ENCODE measurements at regions not wholly inside any gene's neighbourhood (a gene's known extent, or its start where the extent isn't known, plus 50 kb on each side); places are given as distances from the start of the nearest gene placed in this dataset.

DNA sequence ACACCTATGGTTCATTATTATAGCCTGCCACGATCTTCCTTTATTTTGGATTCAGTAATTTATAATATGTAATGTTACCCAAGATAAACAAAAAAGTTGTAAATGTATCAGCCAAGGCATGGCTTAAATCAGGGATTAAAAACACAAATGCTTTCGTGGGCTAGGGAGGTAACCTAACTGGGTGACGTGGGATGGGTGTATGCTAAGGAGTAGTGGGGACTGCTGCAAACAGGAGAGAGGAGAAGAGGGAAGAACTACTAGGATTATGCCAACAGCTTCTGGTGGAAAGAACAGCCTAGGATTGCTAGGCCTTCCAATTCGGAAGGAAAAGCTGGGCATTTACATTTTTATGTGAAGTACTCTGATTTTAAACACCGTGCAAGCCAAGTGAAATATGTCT, 244.8 kb upstream of the POU3F2 start:
- no peak overlapping the region for H3K27ac ChIP-seq (ENCODE audit: low read depth, low read length)
- DNase-seq (ENCODE audit: low read depth, low spot score) = no peak

DNA sequence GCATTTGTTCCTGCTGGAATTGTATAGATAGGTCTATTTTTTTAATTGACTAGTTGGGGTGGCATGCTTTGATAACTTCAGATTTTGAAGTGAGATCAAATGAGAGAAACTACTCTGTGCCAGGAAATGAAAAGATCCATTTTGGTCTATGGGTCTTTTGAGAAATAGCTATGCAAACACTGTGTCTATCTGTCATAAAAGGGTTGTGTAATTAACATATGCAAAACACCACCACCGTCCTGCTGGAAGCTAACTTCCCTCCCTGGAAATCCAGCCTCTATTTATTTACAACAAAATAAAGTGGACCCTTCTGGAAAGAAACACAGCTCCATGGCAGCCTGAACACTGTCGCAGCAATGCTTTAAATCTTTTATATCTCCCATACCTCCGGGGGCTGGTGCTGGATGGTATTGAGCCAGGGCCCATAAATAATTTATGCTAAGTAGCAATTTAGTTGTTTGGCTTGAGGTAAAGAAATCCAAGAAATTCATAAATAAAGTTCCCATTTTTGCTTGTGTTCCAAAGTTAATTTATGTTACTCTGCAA, 244.2 kb upstream of the POU3F2 start:
- ChIA-PET CTCF (no interaction called here), POLR2A (no interaction called here)
- Histone ChIP-seq H3K9me3 (ENCODE audit: control insufficient read depth, insufficient read depth, low read length) (no peaks in the 10 kb centered on the region), H3K27me3 (ENCODE audit: control insufficient read depth, insufficient read depth, low read length) (no peaks in the 10 kb centered on the region), H3K27ac (ENCODE audit: low read depth, low read length) (no peak overlapping the region), H3K4me3 (ENCODE audit: low read depth, low read length) (no peak overlapping the region)
- DNase-seq (ENCODE audit: low read depth, low spot score) = no peak
- TF ChIP-seq, protein P1, sequence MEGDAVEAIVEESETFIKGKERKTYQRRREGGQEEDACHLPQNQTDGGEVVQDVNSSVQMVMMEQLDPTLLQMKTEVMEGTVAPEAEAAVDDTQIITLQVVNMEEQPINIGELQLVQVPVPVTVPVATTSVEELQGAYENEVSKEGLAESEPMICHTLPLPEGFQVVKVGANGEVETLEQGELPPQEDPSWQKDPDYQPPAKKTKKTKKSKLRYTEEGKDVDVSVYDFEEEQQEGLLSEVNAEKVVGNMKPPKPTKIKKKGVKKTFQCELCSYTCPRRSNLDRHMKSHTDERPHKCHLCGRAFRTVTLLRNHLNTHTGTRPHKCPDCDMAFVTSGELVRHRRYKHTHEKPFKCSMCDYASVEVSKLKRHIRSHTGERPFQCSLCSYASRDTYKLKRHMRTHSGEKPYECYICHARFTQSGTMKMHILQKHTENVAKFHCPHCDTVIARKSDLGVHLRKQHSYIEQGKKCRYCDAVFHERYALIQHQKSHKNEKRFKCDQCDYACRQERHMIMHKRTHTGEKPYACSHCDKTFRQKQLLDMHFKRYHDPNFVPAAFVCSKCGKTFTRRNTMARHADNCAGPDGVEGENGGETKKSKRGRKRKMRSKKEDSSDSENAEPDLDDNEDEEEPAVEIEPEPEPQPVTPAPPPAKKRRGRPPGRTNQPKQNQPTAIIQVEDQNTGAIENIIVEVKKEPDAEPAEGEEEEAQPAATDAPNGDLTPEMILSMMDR (IDR thresholded peaks at IDR 0.05; ENCODE audit: low read depth, low read length) = no peak

More for the DNA sequence above, 244.8 kb upstream of the POU3F2 start:
- CTCF ChIA-PET = no interaction called here
- no peaks in the 10 kb centered on the region for H3K9me3 ChIP-seq (ENCODE audit: control insufficient read depth, insufficient read depth, low read length)
- POLR2A ChIA-PET = no interaction called here
- no peaks in the 10 kb centered on the region for H3K27me3 ChIP-seq (ENCODE audit: control insufficient read depth, insufficient read depth, low read length)
- no peak overlapping the region for H3K4me3 ChIP-seq (ENCODE audit: low read depth, low read length)
- TF ChIP-seq, protein P1 (IDR thresholded peaks at IDR 0.05; ENCODE audit: low read depth, low read length) = no peak

DNA sequence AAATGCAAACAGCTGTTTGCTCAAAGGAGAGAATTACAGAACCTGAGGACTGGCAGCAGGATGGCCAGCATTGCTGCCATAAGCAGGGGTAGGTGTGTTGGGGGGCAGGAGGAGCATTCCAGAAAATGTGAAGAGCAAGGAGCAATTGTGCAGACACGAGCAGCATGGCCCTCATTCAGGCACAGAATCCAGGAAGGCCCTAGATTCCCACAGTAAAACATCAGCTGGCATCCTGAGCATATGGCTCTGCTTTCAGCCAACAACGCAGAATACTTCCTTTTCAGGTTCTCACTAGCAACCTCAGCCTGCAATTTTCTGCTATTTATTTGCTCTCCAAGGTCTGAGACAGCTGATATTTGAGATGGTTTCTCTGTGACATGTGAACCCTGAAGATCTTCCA, 243.4 kb upstream of the POU3F2 start:
- DNase-seq (ENCODE audit: low read depth, low spot score) = no peak
- POLR2A ChIA-PET = no interaction called here
- H3K4me3 ChIP-seq (ENCODE audit: low read depth, low read length) = no peak overlapping the region
- CTCF ChIA-PET = no interaction called here
- TF ChIP-seq, protein P1 (IDR thresholded peaks at IDR 0.05; ENCODE audit: low read depth, low read length) = no peak
- H3K27me3 ChIP-seq (ENCODE audit: control insufficient read depth, insufficient read depth, low read length) = no peaks in the 10 kb centered on the region
- no peak overlapping the region for H3K27ac ChIP-seq (ENCODE audit: low read depth, low read length)
- no peaks in the 10 kb centered on the region for H3K9me3 ChIP-seq (ENCODE audit: control insufficient read depth, insufficient read depth, low read length)

DNA sequence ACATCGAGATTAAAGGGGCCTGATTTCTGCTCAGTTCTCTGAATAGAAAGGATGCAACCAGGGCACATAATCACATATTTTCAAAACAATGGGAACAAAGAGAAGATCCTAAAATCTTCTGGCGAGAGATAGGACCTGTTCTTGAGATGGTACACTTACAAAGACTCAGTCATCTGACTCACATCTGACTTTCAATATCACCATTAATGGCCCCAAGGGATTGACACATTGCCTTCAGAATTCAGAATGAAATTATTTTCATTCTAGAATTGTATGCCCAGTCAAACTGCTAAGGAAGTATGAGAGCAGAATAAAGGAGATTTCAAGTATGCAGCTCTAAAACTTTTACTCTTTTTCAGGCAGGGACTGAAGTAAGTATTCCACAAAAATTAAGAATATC, 240.7 kb upstream of the POU3F2 start:
- no peak for DNase-seq (ENCODE audit: low read depth, low spot score)
- Histone ChIP-seq H3K27me3 (ENCODE audit: control insufficient read depth, insufficient read depth, low read length) (no peaks in the 10 kb centered on the region), H3K9me3 (ENCODE audit: control insufficient read depth, insufficient read depth, low read length) (no peaks in the 10 kb centered on the region), H3K27ac (ENCODE audit: low read depth, low read length) (no peak overlapping the region), H3K4me3 (ENCODE audit: low read depth, low read length) (no peak overlapping the region)
- POLR2A ChIA-PET = no interaction called here
- CTCF ChIA-PET = no interaction called here
- TF ChIP-seq, protein P1 (IDR thresholded peaks at IDR 0.05; ENCODE audit: low read depth, low read length) = no peak

DNA sequence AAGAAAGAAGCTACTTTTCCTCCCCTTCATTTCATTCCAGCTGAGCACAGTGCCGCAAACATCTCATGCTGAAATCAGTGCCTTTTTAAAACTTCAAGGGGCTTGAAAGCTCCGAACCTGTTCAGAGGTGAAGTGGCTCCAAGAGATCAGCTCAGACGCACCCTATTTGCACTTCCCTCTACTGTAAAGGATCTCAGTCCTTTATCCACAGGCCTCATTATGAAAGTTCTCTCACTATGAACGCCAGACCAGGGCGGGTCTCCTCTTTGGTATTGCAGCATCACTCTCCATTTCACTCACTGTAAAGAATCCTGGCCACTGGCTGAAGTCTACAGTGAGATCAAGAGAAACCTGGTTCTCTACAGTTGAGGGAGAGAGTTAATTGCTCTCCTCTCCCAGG, 232.7 kb upstream of the POU3F2 start:
- TF ChIP-seq, protein P1 (IDR thresholded peaks at IDR 0.05; ENCODE audit: low read depth, low read length) = no peak
- Histone ChIP-seq H3K4me3 (ENCODE audit: low read depth, low read length) (no peak overlapping the region), H3K9me3 (ENCODE audit: control insufficient read depth, insufficient read depth, low read length) (no peaks in the 10 kb centered on the region), H3K27me3 (ENCODE audit: control insufficient read depth, insufficient read depth, low read length) (no peaks in the 10 kb centered on the region), H3K27ac (ENCODE audit: low read depth, low read length) (no peak overlapping the region)
- DNase-seq (ENCODE audit: low read depth, low spot score) = no peak
- CTCF ChIA-PET = no interaction called here
- POLR2A ChIA-PET = no interaction called here

All from AG04450 (cell line).